GM12891 (cell line): ENCODE measurements at regions not wholly inside any gene's neighbourhood (a gene's known extent, or its start where the extent isn't known, plus 50 kb on each side); places are given as distances from the start of the nearest gene placed in this dataset.

Source experiments
- DNase-seq: peaks from one replicate; pipeline ENCODE4 v3.0.0; 2011; ENCODE audit warnings: low spot score; ENCODE audit not compliant: insufficient read length
- FAIRE-seq: peaks from 2 replicates; lab custom pipeline; 2011; peaks lifted over from hg19 to GRCh38; lab: Jason Lieb, UNC
- PAX5 ChIP-seq: IDR thresholded peaks from 2 replicates; pipeline ENCODE4 v1.6.1; 2011; ENCODE audit warnings: low read length, moderate library complexity, mild to moderate bottlenecking; ENCODE audit not compliant: insufficient read depth, severe bottlenecking
- POLR2A ChIP-seq: IDR thresholded peaks from 2 replicates; pipeline ENCODE4 v1.6.1; 2011; ENCODE audit warnings: low read depth, low read length, control low read depth
- POLR2AphosphoS5 ChIP-seq: IDR thresholded peaks from 2 replicates; pipeline ENCODE4 v1.6.1; 2011; ENCODE audit warnings: low read depth, low read length, control low read depth
- POU2F2 ChIP-seq: IDR thresholded peaks from 2 replicates; pipeline ENCODE4 v1.6.1; 2011; ENCODE audit warnings: low read depth, mild to moderate bottlenecking, control low read depth, low read length, moderate library complexity
- SPI1 ChIP-seq: IDR thresholded peaks from 2 replicates; pipeline ENCODE4 v1.6.1; 2011; ENCODE audit warnings: low read depth, low read length, control low read depth
- TAF1 ChIP-seq: IDR thresholded peaks from 2 replicates; pipeline ENCODE4 v1.6.1; 2011; ENCODE audit warnings: low read depth, low read length, control low read depth

- no peak for FAIRE-seq
These were observed 209.8 kb downstream of the SPCS3 start for GRCh38 chr4:176529574-176529973.

GRCh38 chr4:176533159-176533558, 213.4 kb downstream of the SPCS3 start:
- no peak for DNase-seq
- FAIRE-seq, result no peak
- TF ChIP-seq POLR2AphosphoS5 (no peak), POU2F2 (no peak), TAF1 (no peak), POLR2A (no peak)

More at GRCh38 chr4:176529574-176529973, 209.8 kb downstream of the SPCS3 start:
- no peak for TF ChIP-seq PAX5
- no peak for TF ChIP-seq POU2F2
- TF ChIP-seq TAF1, result no peak
- no peak for TF ChIP-seq SPI1
- no peak for TF ChIP-seq POLR2A
- no peak for TF ChIP-seq POLR2AphosphoS5
- no peak for DNase-seq

GRCh38 chr4:176534566-176534965, 214.8 kb downstream of the SPCS3 start:
- DNase-seq (no peak), FAIRE-seq (no peak)
- TF ChIP-seq TAF1 (no peak), SPI1 (no peak), POLR2AphosphoS5 (no peak), POU2F2 (no peak), PAX5 (no peak), POLR2A (no peak)

GRCh38 chr4:176538217-176538925, 218.6 kb downstream of the SPCS3 start:
- FAIRE-seq (no peak), DNase-seq (no peak)
- TF ChIP-seq POLR2A (no peak), SPI1 (no peak), POLR2AphosphoS5 (no peak), POU2F2 (no peak), TAF1 (no peak), PAX5 (no peak)

- TF ChIP-seq TAF1 (no peak), POU2F2 (no peak), SPI1 (no peak), POLR2AphosphoS5 (no peak), PAX5 (no peak)
- FAIRE-seq (no peak), DNase-seq (no peak)
These were observed 219.5 kb downstream of the SPCS3 start for GRCh38 chr4:176539091-176539784.

GRCh38 chr4:176539785-176540175, 220.0 kb downstream of the SPCS3 start:
- FAIRE-seq (no peak), DNase-seq (no peak)
- TF ChIP-seq POU2F2 (no peak), POLR2AphosphoS5 (no peak), PAX5 (no peak), POLR2A (no peak), SPI1 (no peak), TAF1 (no peak)

GRCh38 chr4:176540814-176541213, 221.0 kb downstream of the SPCS3 start:
- FAIRE-seq, result no peak
- DNase-seq, result no peak
- TF ChIP-seq SPI1 (no peak), PAX5 (no peak), POLR2AphosphoS5 (no peak)

GRCh38 chr4:176545872-176546271, 226.1 kb downstream of the SPCS3 start:
- TF ChIP-seq POLR2A, result no peak
- TF ChIP-seq PAX5, result no peak
- TF ChIP-seq POLR2AphosphoS5, result no peak
- no peak for TF ChIP-seq POU2F2
- no peak for TF ChIP-seq TAF1
- no peak for TF ChIP-seq SPI1
- FAIRE-seq (no peak), DNase-seq (no peak)

- no peak for FAIRE-seq
- TF ChIP-seq SPI1, result no peak
- no peak for TF ChIP-seq POLR2AphosphoS5
- no peak for TF ChIP-seq POU2F2
- TF ChIP-seq TAF1, result no peak
- no peak for TF ChIP-seq POLR2A
- TF ChIP-seq PAX5, result no peak
- DNase-seq, result no peak
These were observed 227.2 kb downstream of the SPCS3 start for GRCh38 chr4:176546975-176547374.
